NCI-H526 treated with DMSO at 0.1 percent for 48 hours (cell line): ENCODE measurements at regions not wholly inside any gene's neighbourhood (a gene's known extent, or its start where the extent isn't known, plus 50 kb on each side); places are given as distances from the start of the nearest gene placed in this dataset.

ENCODE experiments used
- DNase-seq: peaks from one replicate; lab custom pipeline; 2025; lab: John Stamatoyannopoulos, UW

DNA sequence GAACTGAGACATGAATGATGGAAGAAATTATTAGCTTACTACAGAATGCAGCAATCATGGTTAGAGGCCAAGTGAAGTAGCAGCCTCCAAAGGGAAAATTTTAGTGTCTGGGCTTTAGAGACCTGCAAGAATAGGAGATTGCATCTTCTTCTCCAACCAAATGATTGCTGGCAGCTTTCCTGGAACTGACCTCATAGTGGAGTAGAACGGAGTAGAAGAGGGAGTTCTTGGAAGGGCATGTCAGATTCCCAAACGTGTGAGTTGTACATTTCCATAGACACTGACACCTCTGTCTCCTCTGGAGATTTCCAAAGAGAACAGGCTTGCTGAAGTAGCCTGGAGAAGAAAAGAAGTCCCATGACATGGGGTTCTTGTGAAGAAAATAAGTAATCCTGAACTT, 169.8 kb upstream of the ERBB4 start:
- no peak for DNase-seq

DNA sequence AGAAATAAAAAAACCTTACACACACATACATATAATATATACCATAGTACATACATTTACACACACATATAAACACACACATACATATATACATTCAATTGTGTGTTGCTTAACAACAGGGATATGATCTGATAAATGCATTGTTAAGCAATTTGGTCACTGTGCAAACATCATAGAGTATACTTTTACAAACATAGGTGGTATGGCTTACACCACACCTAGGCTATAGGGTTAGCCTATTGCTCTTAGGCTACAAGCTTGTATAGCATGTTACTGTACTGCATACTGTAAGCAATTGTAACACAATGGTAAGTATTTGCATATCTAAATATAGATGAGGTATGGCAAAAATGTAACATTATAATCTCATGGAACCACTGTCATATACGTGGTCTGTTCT, 156.8 kb upstream of the ERBB4 start:
- no peak for DNase-seq

DNA sequence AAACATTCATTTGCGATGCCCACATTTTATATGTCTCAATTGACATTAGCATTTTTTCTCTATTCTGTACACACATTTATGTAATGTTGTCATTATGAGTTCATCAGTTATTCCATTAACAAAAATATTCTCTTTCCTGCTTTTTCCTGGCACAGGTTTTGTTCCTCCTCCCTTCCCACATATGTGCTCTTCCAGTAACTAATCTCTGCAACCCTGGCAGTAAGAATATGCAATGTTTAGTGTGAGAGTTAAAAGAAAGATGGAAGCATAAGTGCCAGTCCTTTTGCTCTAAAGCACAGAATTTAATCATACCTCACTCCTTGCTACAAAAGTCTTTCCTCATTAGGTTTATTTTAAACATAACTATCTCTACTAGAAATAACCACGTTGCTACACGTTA, 155.8 kb upstream of the ERBB4 start:
- DNase-seq: no peak

DNA sequence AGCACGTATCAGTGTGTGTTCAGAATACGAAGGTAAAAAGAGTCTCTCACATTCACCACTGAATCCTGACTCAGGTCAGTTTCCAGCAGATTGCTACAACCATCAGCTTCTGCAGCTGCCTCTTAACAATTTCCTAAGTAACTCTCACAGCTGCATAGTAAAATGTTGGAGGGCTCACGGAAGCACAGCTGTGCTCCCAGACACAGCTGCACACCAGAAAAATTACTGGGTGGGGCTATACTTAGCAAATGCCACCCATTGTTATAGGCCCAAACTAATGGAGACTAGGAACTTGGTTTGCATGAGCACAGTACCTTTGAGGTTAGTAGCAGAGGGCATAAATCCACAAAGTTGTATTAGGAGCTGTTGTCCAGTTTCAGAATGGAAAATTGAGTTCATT, 153.9 kb upstream of the ERBB4 start:
- no peak for DNase-seq

DNA sequence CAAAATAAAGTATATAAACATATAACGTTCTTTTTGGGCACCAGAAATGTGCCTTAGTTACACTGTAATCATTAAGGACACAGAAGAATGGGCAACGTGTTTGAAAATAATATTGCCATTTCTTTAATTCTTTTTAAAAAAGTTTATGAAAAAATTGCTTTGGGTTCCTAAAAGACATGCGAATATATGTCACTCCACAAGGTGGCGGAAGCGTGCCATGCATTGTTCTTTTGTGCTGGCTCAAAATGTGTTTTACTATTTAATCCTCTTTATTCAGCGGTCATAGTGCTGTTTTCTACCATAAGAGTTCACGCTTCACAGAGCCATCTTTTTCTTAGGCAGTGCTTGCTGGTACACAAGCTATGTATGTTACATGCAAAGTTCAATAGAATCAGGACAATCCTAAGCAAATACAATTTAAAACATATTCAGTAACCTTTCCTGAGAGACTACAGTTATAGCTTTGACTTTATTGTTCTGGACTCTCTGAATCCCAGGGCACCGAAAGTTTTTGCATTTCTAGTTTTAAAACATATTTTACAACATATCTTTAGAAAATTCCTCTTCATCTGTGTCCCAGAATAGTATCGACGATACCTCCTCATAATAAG, 147.8 kb upstream of the ERBB4 start:
- peak; percentile 19 for DNase-seq

DNA sequence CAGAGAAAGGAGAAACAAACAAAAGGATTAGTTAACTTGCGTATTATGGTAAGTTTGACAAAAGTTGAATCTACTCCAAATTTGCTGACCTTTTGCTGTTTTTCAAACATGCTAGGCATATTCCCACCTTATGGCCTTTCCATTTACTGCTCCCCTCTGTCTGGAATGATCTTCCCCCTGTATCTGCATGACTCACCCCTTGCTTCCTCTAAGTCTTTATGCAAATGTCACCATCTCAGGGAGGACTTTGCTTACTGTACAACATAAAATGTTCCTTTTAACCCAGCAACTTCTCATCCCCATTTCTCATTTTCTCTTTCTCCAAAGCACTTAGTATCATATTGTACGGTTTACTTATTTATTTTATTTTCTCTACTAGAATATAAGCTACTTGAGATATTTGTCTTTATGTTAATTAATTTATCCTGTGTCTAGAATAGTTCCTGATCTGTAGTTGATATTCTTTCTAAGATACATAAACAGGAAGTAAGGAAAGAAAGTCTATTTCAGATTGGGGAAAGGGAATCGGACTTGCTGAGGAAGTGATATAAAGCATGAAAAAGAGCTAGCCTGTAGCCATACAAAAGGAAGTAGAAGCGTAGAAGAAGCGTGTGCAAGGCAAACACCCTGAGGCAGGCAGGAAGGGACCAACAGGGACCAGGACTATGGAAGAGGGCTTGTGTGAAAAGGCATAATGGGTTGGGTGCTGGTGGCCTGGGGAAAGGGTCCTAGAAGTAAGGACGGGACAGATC, 144.9 kb upstream of the ERBB4 start:
- DNase-seq: no peak

DNA sequence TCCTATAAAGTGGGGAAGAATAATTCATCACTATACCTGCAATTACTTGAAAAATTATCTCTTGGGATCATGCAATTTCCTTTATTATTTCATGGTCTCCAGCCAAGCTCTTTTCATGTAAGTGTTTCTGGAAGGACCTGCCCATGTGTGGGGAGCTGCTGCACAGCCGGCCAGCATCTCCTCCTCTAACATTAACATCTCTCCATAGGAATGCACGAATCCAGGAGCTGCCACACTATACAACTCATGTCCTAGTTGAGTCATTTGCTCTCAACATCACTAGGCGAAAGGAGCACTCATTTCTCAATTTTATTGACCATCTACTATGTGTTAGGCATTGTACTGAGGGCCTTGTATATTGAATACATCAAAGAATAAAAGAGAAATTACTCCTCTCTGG, 144.3 kb upstream of the ERBB4 start:
- no peak for DNase-seq

DNA sequence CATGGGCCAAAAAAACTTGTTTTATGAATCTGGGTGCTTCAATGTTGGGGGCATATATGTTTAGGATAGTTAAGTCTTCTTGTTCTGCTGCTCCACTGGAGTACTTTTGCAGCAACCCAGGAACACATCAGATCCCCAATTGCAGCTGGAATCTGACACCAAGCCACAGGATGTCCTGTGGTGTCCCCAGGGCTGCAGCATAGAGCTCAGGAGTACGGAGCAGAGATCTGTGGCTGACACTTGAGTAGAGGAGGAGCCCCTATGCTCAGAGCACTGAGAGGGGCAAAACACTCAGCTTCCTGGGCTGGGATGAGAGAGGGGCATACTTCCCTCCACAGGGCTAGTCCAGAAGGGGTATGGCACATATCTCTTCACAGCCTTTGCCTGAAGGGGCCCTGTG, 138.9 kb upstream of the ERBB4 start:
- DNase-seq: no peak

DNA sequence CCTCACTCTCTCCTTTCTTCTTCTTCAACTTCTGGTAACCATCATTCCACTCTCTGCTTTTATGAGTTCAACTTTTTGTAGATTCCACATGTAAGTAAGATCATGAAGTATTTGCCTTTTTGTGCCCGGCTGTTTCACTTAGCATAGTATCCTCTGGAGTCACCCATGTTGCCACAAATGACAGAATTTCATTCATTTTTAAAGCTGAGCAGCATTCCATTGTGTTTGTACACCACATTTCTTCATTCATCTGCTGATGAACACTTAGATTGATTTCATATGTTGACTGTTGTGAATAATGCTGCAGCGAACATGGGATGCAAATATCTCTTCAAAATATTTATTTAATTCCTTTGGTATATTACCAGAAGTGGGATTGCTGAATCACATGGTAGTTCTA, 133.6 kb upstream of the ERBB4 start:
- DNase-seq: no peak

DNA sequence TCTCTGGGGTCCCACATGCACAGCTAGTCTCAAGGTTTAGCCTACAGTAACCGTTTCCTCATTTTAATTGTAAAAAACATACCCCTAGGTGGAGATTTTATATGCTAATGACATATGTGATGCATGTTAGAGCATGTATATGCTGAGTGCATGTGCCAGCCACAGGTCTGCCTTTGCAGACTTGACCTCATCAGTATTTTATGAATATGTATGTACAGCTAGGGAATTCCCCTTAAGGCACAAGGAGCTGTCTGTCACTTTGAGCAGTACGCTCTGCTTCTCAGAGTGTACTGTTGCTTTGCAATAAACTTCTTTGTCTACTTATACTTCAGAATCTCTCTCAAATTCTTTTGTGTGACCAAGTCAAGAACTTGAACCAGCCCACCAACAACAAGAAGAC, 131.2 kb upstream of the ERBB4 start:
- peak; percentile 9 for DNase-seq

DNA sequence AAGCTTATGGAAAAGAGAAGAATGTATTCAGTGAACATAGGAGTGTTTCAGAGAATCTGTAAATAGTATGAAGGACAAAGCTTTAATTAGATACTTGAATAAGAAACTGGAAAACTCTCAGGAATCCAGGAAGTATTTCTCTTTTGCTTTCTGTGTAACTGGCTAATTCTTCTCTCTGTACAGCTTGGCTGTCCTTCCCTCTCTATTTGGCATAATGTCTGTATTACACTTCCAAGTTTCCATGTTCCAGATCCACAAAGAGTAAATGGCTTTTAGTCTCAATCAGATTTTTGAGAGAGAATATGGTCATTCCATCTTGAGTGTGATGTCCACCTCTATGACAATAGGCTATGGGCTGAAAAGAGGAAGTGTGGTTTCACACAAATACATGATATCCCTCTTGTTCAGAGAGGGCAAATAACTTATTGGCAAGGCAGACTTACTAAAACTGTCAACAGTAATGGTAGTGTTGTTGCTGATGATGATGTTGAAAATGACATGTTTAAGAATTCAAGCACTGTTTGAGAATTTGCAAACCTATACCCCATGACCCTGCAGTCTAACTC, 129.2 kb upstream of the ERBB4 start:
- DNase-seq: no peak

DNA sequence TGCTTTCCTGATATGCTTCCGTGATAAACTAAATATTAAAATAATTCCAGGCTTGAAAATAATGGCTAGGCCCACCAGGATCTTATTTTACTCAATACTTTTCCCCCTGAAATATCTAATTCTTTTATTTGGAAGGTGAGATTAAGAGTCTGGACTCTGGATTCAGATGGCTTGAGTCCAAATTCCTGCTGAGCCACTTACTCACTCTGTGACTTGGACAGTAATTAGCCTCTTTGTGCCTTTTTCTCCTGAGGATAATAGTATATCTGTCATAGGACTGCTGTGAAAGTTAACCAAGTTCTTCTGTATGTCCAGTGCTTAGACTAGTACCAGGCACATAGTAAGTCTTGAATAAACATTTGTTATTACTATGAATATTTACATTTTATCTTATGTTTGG, 127.3 kb upstream of the ERBB4 start:
- no peak for DNase-seq

DNA sequence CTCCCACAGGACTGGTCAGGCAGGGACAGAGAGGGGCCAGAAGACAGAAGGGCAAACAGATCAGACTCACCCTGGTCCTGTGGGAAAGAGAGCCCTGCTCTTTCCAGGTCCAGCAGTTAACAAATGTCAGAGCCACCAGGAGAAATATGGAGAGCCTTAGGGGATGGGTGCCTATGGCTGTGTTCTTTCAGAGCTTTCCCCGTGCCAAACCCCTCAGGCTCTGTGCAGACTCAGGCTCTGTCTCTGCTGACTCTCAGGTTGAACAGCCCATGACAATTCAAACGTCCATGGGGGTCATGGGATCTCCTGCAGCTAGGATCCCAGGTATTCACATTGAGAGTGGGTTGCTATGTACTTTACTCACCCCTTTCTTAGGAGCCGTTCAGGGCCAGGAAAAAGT, 120.8 kb upstream of the ERBB4 start:
- DNase-seq: no peak

DNA sequence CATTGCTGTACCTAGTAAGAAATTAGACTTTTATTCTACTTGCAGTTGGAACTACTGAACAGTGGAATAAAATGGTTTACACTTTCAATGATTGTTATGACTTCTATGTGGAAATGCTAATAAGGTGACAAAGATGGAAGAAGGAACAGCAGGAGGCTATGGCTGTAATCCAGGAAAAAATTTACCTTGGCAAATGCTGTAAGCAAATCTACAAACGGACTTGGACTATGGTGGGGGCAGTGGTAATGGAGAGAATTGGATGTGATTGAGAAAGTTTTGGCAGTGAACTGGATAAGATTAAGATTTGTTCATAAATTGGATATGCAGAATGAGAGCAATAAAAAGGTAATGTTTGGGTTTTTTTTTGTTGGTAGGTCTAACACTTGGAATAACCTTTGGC, 111.0 kb upstream of the ERBB4 start:
- no peak for DNase-seq

DNA sequence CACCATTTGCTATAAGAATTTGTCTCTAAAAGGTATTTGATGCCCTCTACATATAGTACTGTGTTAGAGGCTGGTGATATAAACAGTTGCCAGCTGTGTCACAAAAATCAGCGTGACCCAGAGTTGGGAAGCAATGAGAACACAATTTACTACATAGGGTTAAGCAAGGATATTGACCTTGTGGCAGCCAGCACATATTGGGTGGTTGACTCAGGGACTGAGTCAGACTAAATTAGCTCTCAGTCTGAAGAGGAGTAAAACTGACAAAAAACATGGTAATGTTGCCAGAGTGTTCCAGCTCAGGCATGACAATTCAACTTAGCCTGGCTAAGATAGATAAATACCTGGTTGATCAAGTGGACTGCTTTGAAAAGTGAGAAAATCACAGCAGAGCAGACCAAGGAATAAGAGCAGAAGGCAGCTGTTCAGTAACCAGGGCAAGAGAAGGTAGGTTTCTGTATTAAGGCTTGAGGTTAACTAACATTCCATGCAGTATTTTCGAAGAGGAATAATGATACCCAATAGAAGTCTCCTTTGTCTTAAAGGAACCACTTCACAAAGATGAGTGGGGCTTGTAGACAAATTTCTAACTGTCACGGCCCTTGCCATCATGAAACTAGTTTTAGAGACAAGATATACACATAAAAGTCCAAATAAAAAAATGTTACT, 108.2 kb upstream of the ERBB4 start:
- DNase-seq: no peak

DNA sequence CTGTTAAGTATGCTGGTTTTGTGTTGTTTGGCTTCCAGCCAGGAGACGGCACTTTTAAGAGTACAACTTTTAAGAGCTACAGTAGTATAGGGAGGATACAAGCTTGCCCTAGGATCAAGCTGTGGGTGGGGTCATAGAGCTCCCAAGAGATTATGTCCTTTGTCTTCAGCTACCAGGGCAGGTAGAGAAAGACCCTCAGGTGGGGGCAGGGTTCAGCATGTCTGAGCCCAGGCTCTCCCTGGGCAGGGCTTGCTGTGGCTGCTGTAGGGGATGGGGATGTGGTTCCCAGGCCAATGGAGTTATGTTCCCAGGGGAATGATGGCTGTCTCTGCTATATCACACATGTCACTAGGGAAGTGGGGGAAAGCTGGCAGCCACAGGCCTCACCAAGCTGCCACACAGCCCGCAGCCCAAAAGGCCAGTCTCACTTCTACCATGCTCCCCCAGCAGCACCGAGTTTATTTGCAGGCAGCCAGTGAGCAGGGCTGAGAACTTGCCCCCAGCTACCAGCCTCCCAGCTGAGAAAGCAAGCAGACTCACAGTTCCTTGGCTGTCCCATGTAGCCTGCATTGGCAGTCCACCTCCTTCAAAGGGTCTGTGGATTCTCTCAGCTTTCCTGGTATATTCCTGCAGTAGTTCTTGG, 105.7 kb upstream of the ERBB4 start:
- no peak for DNase-seq

DNA sequence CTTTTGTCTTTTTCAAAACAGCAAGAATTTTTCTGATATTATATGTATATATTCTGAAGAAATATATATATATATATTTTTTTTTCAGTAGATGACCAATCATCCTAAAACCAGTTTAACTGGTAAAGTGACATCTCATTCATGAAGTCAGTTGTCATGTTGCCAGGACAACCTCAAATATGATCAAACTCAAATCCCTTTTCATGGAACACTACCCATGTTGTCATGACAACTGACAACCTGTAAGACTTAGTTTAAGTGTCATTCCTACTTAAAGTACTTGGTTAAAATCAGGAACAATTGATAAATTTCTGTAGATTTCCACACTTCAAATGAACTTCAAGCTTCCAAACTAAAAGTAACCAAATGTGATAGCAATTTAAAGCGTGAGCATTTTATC, 101.8 kb upstream of the ERBB4 start:
- DNase-seq: no peak

DNA sequence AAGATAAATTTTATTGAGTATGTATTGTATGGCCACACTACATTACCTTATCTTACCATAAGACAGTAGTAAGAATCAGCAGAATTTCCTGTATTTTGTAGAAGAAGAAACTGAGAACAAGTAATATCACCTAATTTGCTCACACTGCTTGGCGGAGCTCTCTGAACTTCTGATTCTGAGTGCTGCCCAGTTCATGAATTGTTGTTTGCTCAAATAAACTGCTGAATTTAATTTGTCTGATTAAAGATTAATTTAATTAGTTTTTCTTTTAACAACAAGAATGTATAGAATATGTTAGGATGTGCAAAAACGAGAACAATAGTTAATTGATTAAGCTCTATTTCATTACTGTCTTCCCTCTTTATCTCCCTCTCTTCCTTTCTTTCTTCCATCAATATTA, 100.1 kb upstream of the ERBB4 start:
- no peak for DNase-seq

DNA sequence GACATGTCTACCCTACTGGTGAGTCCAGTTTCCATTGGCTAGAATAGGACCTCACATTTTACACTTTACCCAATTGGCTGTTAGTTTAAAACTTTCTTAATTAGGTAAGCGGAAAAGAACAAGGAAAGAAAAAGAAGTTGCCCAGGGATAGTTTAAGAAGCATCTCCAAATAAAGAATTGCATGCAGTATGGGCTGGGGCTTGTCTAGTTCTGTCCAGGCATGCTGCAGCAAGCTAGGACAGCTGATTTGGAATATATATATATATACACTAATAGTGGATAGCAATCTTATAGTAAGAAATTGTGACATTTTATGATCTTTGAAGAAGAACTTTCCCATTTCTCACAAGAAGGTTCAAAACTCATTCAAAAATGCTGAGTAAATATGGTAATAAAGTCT, 90.0 kb upstream of the ERBB4 start:
- DNase-seq: no peak

DNA sequence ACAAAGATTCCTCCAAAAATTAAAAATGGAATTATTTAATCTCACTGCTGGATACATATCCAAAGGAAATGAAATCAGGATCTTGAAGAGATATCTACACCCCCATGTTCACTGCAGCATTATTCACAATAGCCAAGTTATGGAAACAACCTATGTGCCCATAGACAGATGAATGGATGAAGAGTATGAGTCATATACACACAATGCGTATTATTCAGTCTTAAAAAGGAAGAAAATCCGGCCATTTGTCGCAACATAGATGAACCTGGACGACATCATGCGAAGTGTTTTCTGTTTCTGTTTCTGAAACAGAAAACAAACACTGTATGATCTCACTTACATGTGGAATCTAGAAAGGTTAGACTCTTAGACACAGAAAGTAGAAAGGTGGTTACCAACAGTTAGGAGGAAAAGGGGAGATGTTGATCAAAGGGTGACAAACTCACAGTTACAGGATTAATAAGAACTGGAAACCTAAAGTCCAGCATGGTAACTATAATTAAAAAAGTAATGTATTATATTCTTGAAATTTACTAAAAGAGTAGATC, 87.8 kb upstream of the ERBB4 start:
- no peak for DNase-seq

DNA sequence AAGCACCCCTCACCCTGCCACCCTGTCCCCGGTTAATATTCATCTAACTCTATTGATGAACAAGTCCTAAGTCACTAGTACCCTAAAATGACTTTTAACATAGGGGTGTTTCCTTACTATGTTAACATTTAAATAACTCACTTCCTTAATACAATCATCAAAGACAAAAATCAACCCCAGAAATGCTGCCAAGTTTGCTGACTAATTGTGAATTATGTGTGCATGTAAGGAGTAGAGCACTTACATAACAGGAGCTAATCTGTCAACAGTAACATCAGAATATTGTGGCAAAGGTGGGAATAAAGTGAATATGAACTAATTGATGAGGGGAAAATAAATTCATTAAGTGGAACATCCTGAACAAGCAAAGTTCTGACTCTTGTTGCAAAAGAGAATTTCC, 81.4 kb upstream of the ERBB4 start:
- no peak for DNase-seq

DNA sequence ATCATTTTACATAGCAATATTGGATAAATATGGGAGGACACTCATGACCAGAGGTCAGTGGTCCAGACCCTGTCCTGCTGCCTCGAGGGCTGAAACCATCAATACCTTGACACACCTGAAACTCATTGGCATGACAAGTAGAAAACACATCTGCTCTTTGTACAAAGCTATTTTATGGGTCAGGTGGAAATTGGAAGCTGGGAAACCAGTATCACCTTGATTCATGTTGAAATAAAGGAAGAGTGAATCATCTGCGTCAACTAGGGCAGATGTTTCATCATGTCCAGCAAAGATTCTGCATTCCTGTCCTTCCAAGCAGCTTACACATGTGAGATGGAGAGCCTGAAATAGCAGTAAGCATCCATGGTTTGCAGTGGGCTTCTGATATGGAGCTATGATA, 80.0 kb upstream of the ERBB4 start:
- DNase-seq: no peak
